Activated CD4-positive, alpha-beta T cell treated with anti-CD3 and anti-CD28 coated beads, Interleukin-2, amount 50 U/mL, for 24 hours (primary cell): ENCODE measurements at regions not wholly inside any gene's neighbourhood (a gene's known extent, or its start where the extent isn't known, plus 50 kb on each side); places are given as distances from the start of the nearest gene placed in this dataset.
"Not testable (repeated sequence)": the region's sequence is repeated elsewhere in the genome, so short reads cannot be mapped to it uniquely, and the experiment has no call there.

Experiments
- DNase-seq, 2 donors: peaks; one replicate each; pipeline ENCODE4 v3.0.0-alpha.2; 2020; ENCODE audit warnings: low read depth in 1 of 2, low spot score in 1 of 2

GRCh38 chr18:45340884-45341283, 274.4 kb upstream of the SLC14A2 start:
- DNase-seq: no peak

GRCh38 chr18:45341454-45341853, 273.8 kb upstream of the SLC14A2 start:
- no peak for DNase-seq

GRCh38 chr18:45342166-45342565, 273.1 kb upstream of the SLC14A2 start:
- no peak for DNase-seq

GRCh38 chr18:45342653-45343052, 272.6 kb upstream of the SLC14A2 start:
- DNase-seq: no peak

- DNase-seq: no peak
Observed at GRCh38 chr18:45343365-45343764, 271.9 kb upstream of the SLC14A2 start.

GRCh38 chr18:45344680-45345079, 270.6 kb upstream of the SLC14A2 start:
- DNase-seq: not testable (repeated sequence)

- no peak for DNase-seq
Observed at GRCh38 chr18:45349019-45349418, 266.3 kb upstream of the SLC14A2 start.

GRCh38 chr18:45349467-45349866, 265.8 kb upstream of the SLC14A2 start:
- DNase-seq: no peak

- no peak for DNase-seq
Observed at GRCh38 chr18:45350404-45351156, 264.7 kb upstream of the SLC14A2 start.

- no peak for DNase-seq
Observed at GRCh38 chr18:45352874-45353273, 262.4 kb upstream of the SLC14A2 start.

- no peak for DNase-seq
Observed at GRCh38 chr18:45353530-45353929, 261.7 kb upstream of the SLC14A2 start.

GRCh38 chr18:45355944-45356520, 259.2 kb upstream of the SLC14A2 start:
- DNase-seq: no peak

- DNase-seq: no peak
Observed at GRCh38 chr18:45357686-45358470, 257.4 kb upstream of the SLC14A2 start.

- no peak for DNase-seq
Observed at GRCh38 chr18:45359275-45360009, 255.8 kb upstream of the SLC14A2 start.

- no peak for DNase-seq
Observed at GRCh38 chr18:45361125-45361851, 254.0 kb upstream of the SLC14A2 start.

GRCh38 chr18:45363196-45363595, 252.1 kb upstream of the SLC14A2 start:
- no peak for DNase-seq

GRCh38 chr18:45365835-45366234, 249.4 kb upstream of the SLC14A2 start:
- no peak for DNase-seq

- no peak for DNase-seq
Observed at GRCh38 chr18:45370255-45371010, 244.8 kb upstream of the SLC14A2 start.

- no peak for DNase-seq
Observed at GRCh38 chr18:45373286-45373880, 241.9 kb upstream of the SLC14A2 start.

GRCh38 chr18:45374236-45374635, 241.0 kb upstream of the SLC14A2 start:
- DNase-seq: no peak
